H1 (cell line): ENCODE measurements at regions not wholly inside any gene's neighbourhood (a gene's known extent, or its start where the extent isn't known, plus 50 kb on each side); places are given as distances from the start of the nearest gene placed in this dataset.

ENCODE experiments used
- ATF3 ChIP-seq: IDR thresholded peaks from 2 replicates; pipeline ENCODE4 v1.6.1; 2011; ENCODE audit warnings: low read depth, mild to moderate bottlenecking, low read length; ENCODE audit not compliant: insufficient read depth
- CBX8 ChIP-seq: fragments of 300-800, 300-1000 bp; sonication (generic); IDR thresholded peaks from 2 replicates; pipeline ENCODE4 v1.7.1; 2016; ENCODE audit warnings: low read depth, low read length, borderline replicate concordance
- CHD7 ChIP-seq: fragments of 300-600 bp; sonication (generic); IDR thresholded peaks from 2 replicates; pipeline ENCODE4 v1.7.1; 2012; ENCODE audit warnings: low read length, moderate library complexity, mild to moderate bottlenecking, inconsistent platforms; ENCODE audit not compliant: insufficient replicate concordance
- EGR1 ChIP-seq: IDR thresholded peaks from 2 replicates; pipeline ENCODE4 v1.6.1; 2011; ENCODE audit warnings: low read depth, low read length, borderline replicate concordance
- EP300 ChIP-seq, 2 experiments: IDR thresholded peaks; 1 replicate in 1 of 2; 2 replicates in 1 of 2; pipeline ENCODE4 v1.6.1; 2011 to 2012; ENCODE audit warnings: low read depth in 2 of 2, low read length in 2 of 2, mild to moderate bottlenecking in 2 of 2, borderline replicate concordance in 1 of 2, inconsistent platforms in 1 of 2, moderate library complexity in 1 of 2
- HDAC6 ChIP-seq: IDR thresholded peaks from one replicate; pipeline ENCODE4 v1.7.1; 2012; ENCODE audit warnings: low read depth, mild to moderate bottlenecking, inconsistent platforms, low read length, moderate library complexity
- SIN3A ChIP-seq, 2 experiments: IDR thresholded peaks in 1 of 2; conservative IDR thresholded peaks in 1 of 2; 2 replicates each; pipeline ENCODE4 v1.6.1; 2011 to 2012; ENCODE audit warnings: low read length in 2 of 2, improper control_type of control experiment in 1 of 2, low read depth in 1 of 2, mild to moderate bottlenecking in 1 of 2
- SIX5 ChIP-seq: IDR thresholded peaks from 2 replicates; pipeline ENCODE4 v1.6.1; 2011; ENCODE audit warnings: mild to moderate bottlenecking, low read depth, low read length
- SUZ12 ChIP-seq: fragments of 200-600 bp; sonication (generic); IDR thresholded peaks from 2 replicates; pipeline ENCODE4 v1.6.1; 2012; ENCODE audit warnings: mild to moderate bottlenecking, inconsistent platforms, low read length, moderate library complexity, mixed read lengths
- TAF1 ChIP-seq: IDR thresholded peaks from 2 replicates; pipeline ENCODE4 v1.6.1; 2011; ENCODE audit warnings: mild to moderate bottlenecking, low read depth, low read length
- ZNF274 ChIP-seq: IDR thresholded peaks from 2 replicates; pipeline ENCODE4 v1.7.0; 2012; ENCODE audit warnings: low read length, borderline replicate concordance; ENCODE audit errors: extremely low read depth

DNA sequence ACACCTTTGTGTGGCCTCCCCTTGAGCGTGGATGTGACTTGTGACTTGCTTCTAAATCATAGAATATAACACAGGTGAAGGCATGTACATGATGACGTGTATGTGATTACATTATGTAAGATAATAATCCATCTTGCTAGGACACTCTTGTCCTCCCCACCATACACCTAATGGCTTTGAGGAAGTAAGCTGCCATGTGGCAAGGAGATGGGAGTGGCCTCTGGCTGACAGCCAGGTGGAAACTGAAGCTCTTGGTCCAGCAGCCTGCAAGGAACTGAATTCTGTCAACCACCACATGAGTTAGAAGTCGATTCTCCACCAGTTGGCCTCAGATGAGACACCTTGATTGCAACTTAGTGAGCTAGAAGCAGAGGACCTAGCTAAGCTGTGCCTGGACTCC is 67.4 kb upstream of the ELN start (continued):
- TF ChIP-seq CHD7 (no peak), SIN3A (conservative IDR thresholded peaks at IDR 0.05 in 1 of 2, IDR thresholded peaks at IDR 0.05 in 1 of 2; ENCODE audit: low read depth in 1 of 2, low read length in 2 of 2) (no peak), EP300 (IDR thresholded peaks at IDR 0.05; ENCODE audit: borderline replicate concordance in 1 of 2, low read depth in 2 of 2, low read length in 2 of 2) (no peak), SIX5 (no peak), TAF1 (no peak), SUZ12 (no peak), ZNF274 (no peak), CBX8 (no peak), HDAC6 (no peak), ATF3 (no peak), EGR1 (no peak)
